ENCODE measurements at regions not wholly inside any gene's neighbourhood (a gene's known extent, or its start where the extent isn't known, plus 50 kb on each side); places are given as distances from the start of the nearest gene placed in this dataset.

DNA sequence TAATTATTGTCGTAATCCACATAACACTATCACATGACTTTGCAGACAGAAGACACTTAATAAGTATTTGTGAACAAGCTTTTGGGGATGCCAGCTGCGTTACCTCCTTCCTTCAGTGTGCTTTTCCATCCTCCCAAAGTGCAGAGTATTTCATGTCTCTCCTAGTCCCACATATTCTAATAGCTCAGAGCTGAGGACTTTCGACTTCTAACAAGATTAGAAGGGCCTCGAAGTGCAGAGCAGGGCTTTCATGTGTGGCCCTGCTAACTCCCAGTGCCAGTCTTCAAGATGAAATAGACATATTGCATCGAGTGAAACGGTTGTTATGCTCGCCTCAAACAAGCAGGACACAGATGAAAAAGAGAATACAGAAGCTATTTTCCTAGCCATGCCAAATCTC is 125.7 kb upstream of the RNF32 start:
- H3K27me3 ChIP-seq = no peaks in the 10 kb centered on the region
- no peak for DNase-seq (ENCODE audit: low spot score in 2 of 2)
- no peaks in the 10 kb centered on the region for H3K36me3 ChIP-seq
- TF ChIP-seq POLR2AphosphoS5 (IDR thresholded peaks at IDR 0.05) (no peak), POLR2A (IDR thresholded peaks at IDR 0.05) (no peak), EP300 (IDR thresholded peaks at IDR 0.05) (no peak)
- TF ChIP-seq, protein P1, sequence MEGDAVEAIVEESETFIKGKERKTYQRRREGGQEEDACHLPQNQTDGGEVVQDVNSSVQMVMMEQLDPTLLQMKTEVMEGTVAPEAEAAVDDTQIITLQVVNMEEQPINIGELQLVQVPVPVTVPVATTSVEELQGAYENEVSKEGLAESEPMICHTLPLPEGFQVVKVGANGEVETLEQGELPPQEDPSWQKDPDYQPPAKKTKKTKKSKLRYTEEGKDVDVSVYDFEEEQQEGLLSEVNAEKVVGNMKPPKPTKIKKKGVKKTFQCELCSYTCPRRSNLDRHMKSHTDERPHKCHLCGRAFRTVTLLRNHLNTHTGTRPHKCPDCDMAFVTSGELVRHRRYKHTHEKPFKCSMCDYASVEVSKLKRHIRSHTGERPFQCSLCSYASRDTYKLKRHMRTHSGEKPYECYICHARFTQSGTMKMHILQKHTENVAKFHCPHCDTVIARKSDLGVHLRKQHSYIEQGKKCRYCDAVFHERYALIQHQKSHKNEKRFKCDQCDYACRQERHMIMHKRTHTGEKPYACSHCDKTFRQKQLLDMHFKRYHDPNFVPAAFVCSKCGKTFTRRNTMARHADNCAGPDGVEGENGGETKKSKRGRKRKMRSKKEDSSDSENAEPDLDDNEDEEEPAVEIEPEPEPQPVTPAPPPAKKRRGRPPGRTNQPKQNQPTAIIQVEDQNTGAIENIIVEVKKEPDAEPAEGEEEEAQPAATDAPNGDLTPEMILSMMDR (IDR thresholded peaks at IDR 0.05) = no peak
- no peaks in the 10 kb centered on the region for H3K4me1 ChIP-seq
- no peak overlapping the region for H3K4me3 ChIP-seq
- H3K27ac ChIP-seq = no peak overlapping the region
- WGBS = 84% methylated on average over 7 of the region's 7 CpGs
- peaks cover 14% of the 10 kb centered on the region for H3K9me3 ChIP-seq

DNA sequence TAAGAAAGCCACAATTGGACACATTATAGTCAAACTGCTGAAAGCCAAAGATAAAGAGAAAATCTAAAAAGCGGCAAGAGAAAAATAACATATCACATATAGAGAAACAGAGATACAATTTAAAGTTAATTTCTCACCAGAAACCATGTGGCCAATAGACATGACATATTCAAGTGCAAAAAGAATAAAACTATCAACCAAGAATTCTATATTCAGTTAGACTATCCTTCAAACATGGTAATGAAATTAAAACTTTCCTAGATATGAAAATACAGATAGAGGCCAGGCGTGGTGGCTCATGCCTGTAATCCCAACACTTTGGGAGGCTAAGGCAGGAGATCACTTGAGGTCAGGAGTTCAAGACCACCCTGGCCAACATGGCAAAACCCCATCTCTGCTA is 129.1 kb upstream of the RNF32 start:
- Histone ChIP-seq H3K9me3 (peaks cover 18% of the 10 kb centered on the region), H3K4me3 (no peak overlapping the region), H3K27me3 (no peaks in the 10 kb centered on the region), H3K27ac (no peak overlapping the region), H3K36me3 (no peaks in the 10 kb centered on the region), H3K4me1 (no peaks in the 10 kb centered on the region)
- TF ChIP-seq, protein P1 (IDR thresholded peaks at IDR 0.05) = no peak
- TF ChIP-seq POLR2A (IDR thresholded peaks at IDR 0.05) (no peak), POLR2AphosphoS5 (IDR thresholded peaks at IDR 0.05) (no peak), EP300 (IDR thresholded peaks at IDR 0.05) (no peak)
- DNase-seq (ENCODE audit: low spot score in 2 of 2) = no peak
- 88% methylated on average over 2 of the region's 2 CpGs for WGBS

- Histone ChIP-seq H3K27me3 (no peaks in the 10 kb centered on the region), H3K36me3 (no peaks in the 10 kb centered on the region), H3K9me3 (peaks cover 18% of the 10 kb centered on the region), H3K4me3 (no peak overlapping the region), H3K27ac (no peak overlapping the region), H3K4me1 (no peaks in the 10 kb centered on the region)
- TF ChIP-seq, protein P1 (IDR thresholded peaks at IDR 0.05) = no peak
- no peak for TF ChIP-seq POLR2A (IDR thresholded peaks at IDR 0.05)
- no peak for TF ChIP-seq POLR2AphosphoS5 (IDR thresholded peaks at IDR 0.05)
- no peak for TF ChIP-seq EP300 (IDR thresholded peaks at IDR 0.05)
- no peak for DNase-seq (ENCODE audit: low spot score in 2 of 2)
Measured at GRCh38 chr7:156510966-156511365, 129.6 kb upstream of the RNF32 start.

- DNase-seq (ENCODE audit: low spot score in 2 of 2) = no peak
- Histone ChIP-seq H3K27me3 (no peaks in the 10 kb centered on the region), H3K4me1 (no peaks in the 10 kb centered on the region), H3K27ac (no peak overlapping the region), H3K9me3 (peaks cover 17% of the 10 kb centered on the region), H3K4me3 (no peak overlapping the region), H3K36me3 (no peaks in the 10 kb centered on the region)
- WGBS = 94% methylated on average over 3 of the region's 3 CpGs
- TF ChIP-seq POLR2AphosphoS5 (IDR thresholded peaks at IDR 0.05) (no peak), EP300 (IDR thresholded peaks at IDR 0.05) (no peak), POLR2A (IDR thresholded peaks at IDR 0.05) (no peak)
- TF ChIP-seq, protein P1 (IDR thresholded peaks at IDR 0.05) = no peak
Measured at GRCh38 chr7:156509216-156509615, 131.4 kb upstream of the RNF32 start.

- TF ChIP-seq POLR2AphosphoS5 (IDR thresholded peaks at IDR 0.05) (no peak), EP300 (IDR thresholded peaks at IDR 0.05) (no peak), POLR2A (IDR thresholded peaks at IDR 0.05) (no peak)
- TF ChIP-seq, protein P1 (IDR thresholded peaks at IDR 0.05) = no peak
- peaks cover 12% of the 10 kb centered on the region for H3K9me3 ChIP-seq
- WGBS = 89% methylated on average over 10 of the region's 10 CpGs
- H3K4me3 ChIP-seq = no peak overlapping the region
- H3K4me1 ChIP-seq = no peaks in the 10 kb centered on the region
- no peaks in the 10 kb centered on the region for H3K36me3 ChIP-seq
- no peaks in the 10 kb centered on the region for H3K27me3 ChIP-seq
- H3K27ac ChIP-seq = no peak overlapping the region
- no peak for DNase-seq (ENCODE audit: low spot score in 2 of 2)
Measured at GRCh38 chr7:156505876-156506275, 134.7 kb upstream of the RNF32 start.

Data from suprapubic skin (tissue), 4 donors.